Prostate gland (tissue), 2 donors: ENCODE measurements at regions not wholly inside any gene's neighbourhood (a gene's known extent, or its start where the extent isn't known, plus 50 kb on each side); places are given as distances from the start of the nearest gene placed in this dataset.

Experiments
- DNase-seq: peaks from one replicate; pipeline ENCODE4 v3.0.0-alpha.2; 2019; ENCODE audit warnings: low spot score
- H3K27ac ChIP-seq, 2 donors: fragments of 200-600 bp; sonication (generic); 2 replicates each; pipeline ENCODE4 v1.5.1; 2017 to 2019
- H3K27me3 ChIP-seq: fragments of 200-600 bp; sonication (generic); replicated peaks from 2 replicates; pipeline ENCODE4 v1.5.1; 2019; ENCODE audit not compliant: insufficient read depth
- H3K36me3 ChIP-seq, 2 donors: fragments of 200-600 bp; sonication (generic); 1 replicate in 1 of 2; 2 replicates in 1 of 2; pipeline versions ENCODE4 v1.5.1 to v1.8.1; 2017 to 2019
- H3K4me1 ChIP-seq: fragments of 200-600 bp; sonication (generic); replicated peaks from 2 replicates; pipeline ENCODE4 v1.5.1; 2019
- H3K4me3 ChIP-seq, 2 donors: fragments of 200-600 bp; sonication (generic); 2 replicates each; pipeline ENCODE4 v1.5.1; 2017 to 2019
- H3K9me3 ChIP-seq: fragments of 200-600 bp; sonication (generic); 2 replicates; pipeline ENCODE4 v1.5.1; 2017
- CTCF ChIP-seq, 4 experiments: fragments of 200-600 bp in 2 of 4; fragments of 450-650 bp in 2 of 4; sonication (generic) in 2 of 4; IDR thresholded peaks; 1 replicate in 3 of 4; 2 replicates in 1 of 4; pipeline ENCODE4 v1.5.1; 2016 to 2019; ENCODE audit warnings: antibody characterized with exemption in 4 of 4, mild to moderate bottlenecking in 2 of 4, moderate library complexity in 2 of 4
- POLR2A ChIP-seq: fragments of 450-650 bp; IDR thresholded peaks from one replicate; pipeline ENCODE4 v1.6.1; 2016; ENCODE audit warnings: antibody characterized with exemption, mild to moderate bottlenecking
- POLR2AphosphoS5 ChIP-seq: sonication (generic); formaldehyde crosslinking; IDR thresholded peaks from one replicate; pipeline ENCODE4 v1.6.1; 2017; ENCODE audit warnings: antibody characterized with exemption
- WGBS: methylation state at CpG from one replicate; pipeline ENCODE4 v1.1.5; 2018; 5-methylcytosine and 5-hydroxymethylcytosine counted together
- intact Hi-C: fragments of 100-400 bp; cut with DNase I; formaldehyde crosslinking; loops from one replicate; pipeline ENCODE4 v1.14.2; 2022

- H3K27ac ChIP-seq, result no peak overlapping the region
- no peaks in the 10 kb centered on the region for H3K4me1 ChIP-seq
- H3K4me3 ChIP-seq, result no peak overlapping the region
- H3K9me3 ChIP-seq, result no peaks in the 10 kb centered on the region
- H3K36me3 ChIP-seq, result no peaks in the 10 kb centered on the region
- H3K27me3 ChIP-seq, result no peaks in the 10 kb centered on the region
- intact Hi-C loops, result no loop called here
- 67% methylated on average over 2 of the region's 2 CpGs for WGBS
- DNase-seq, result no peak
- TF ChIP-seq POLR2A (no peak), CTCF (IDR thresholded peaks at IDR 0.05) (no peak), POLR2AphosphoS5 (no peak)
Observed at GRCh38 chr4:175419236-175419718, 392.8 kb downstream of the GPM6A start.

GRCh38 chr4:175421506-175421905 is 390.6 kb downstream of the GPM6A start:
- H3K36me3 ChIP-seq, result no peaks in the 10 kb centered on the region
- no peaks in the 10 kb centered on the region for H3K9me3 ChIP-seq
- no peaks in the 10 kb centered on the region for H3K27me3 ChIP-seq
- DNase-seq, result no peak
- 45% methylated on average over 3 of the region's 3 CpGs for WGBS
- H3K4me1 ChIP-seq, result no peaks in the 10 kb centered on the region
- intact Hi-C loops, result no loop called here
- TF ChIP-seq POLR2AphosphoS5 (no peak), POLR2A (no peak), CTCF (IDR thresholded peaks at IDR 0.05) (no peak)
- no peak overlapping the region for H3K27ac ChIP-seq
- H3K4me3 ChIP-seq, result no peak overlapping the region

GRCh38 chr4:175422331-175422730 is 389.7 kb downstream of the GPM6A start:
- Histone ChIP-seq H3K27me3 (no peaks in the 10 kb centered on the region), H3K27ac (no peak overlapping the region), H3K4me3 (no peak overlapping the region), H3K36me3 (no peaks in the 10 kb centered on the region), H3K4me1 (no peaks in the 10 kb centered on the region), H3K9me3 (no peaks in the 10 kb centered on the region)
- intact Hi-C loops, result no loop called here
- TF ChIP-seq POLR2AphosphoS5 (no peak), CTCF (IDR thresholded peaks at IDR 0.05) (no peak), POLR2A (no peak)
- DNase-seq, result no peak
- 81% methylated on average over 2 of the region's 2 CpGs for WGBS

GRCh38 chr4:175424111-175424510 is 388.0 kb downstream of the GPM6A start:
- TF ChIP-seq POLR2AphosphoS5, result no peak
- TF ChIP-seq POLR2A, result no peak
- no peak for TF ChIP-seq CTCF (IDR thresholded peaks at IDR 0.05)
- Histone ChIP-seq H3K27me3 (no peaks in the 10 kb centered on the region), H3K36me3 (no peaks in the 10 kb centered on the region), H3K4me3 (no peak overlapping the region), H3K9me3 (no peaks in the 10 kb centered on the region), H3K27ac (no peak overlapping the region), H3K4me1 (no peaks in the 10 kb centered on the region)
- DNase-seq, result no peak
- intact Hi-C loops, result no loop called here
- WGBS, result 78% methylated on average over 4 of the region's 4 CpGs

- H3K27me3 ChIP-seq, result no peaks in the 10 kb centered on the region
- TF ChIP-seq POLR2AphosphoS5 (no peak), POLR2A (no peak), CTCF (IDR thresholded peaks at IDR 0.05) (no peak)
- 96% methylated on average over 34 of the region's 44 CpGs for WGBS
- no peaks in the 10 kb centered on the region for H3K9me3 ChIP-seq
- no peaks in the 10 kb centered on the region for H3K36me3 ChIP-seq
- H3K27ac ChIP-seq, result no peak overlapping the region
- H3K4me1 ChIP-seq, result no peaks in the 10 kb centered on the region
- intact Hi-C loops, result no loop called here
- H3K4me3 ChIP-seq, result no peak overlapping the region
- no peak for DNase-seq
Observed at GRCh38 chr4:175427751-175428150, 384.3 kb downstream of the GPM6A start.
